Sigmoid colon (tissue), 4 donors: ENCODE measurements at regions not wholly inside any gene's neighbourhood (a gene's known extent, or its start where the extent isn't known, plus 50 kb on each side); places are given as distances from the start of the nearest gene placed in this dataset.
A peak's percentile ranks its signal among the peaks of the same experiment; 100 is the strongest.

Experiments used
- CTCF ChIP-seq, 4 experiments: fragments of 450-650 bp in 3 of 4; fragments of 200-600 bp in 1 of 4; IDR thresholded peaks; one replicate each; pipeline ENCODE4 v1.5.1; 2016 to 2019; ENCODE audit warnings: antibody characterized with exemption in 4 of 4, mild to moderate bottlenecking in 3 of 4, moderate library complexity in 2 of 4
- POLR2AphosphoS5 ChIP-seq, 4 donors: sonication (generic); formaldehyde crosslinking; IDR thresholded peaks; one replicate each; pipeline ENCODE4 v1.6.1; 2017; ENCODE audit warnings: antibody characterized with exemption in 4 of 4

GRCh38 chr18:68509902-68510301 is 205.0 kb downstream of the TMX3 start:
- no peak for TF ChIP-seq CTCF (IDR thresholded peaks at IDR 0.05)
- peak in 3 of 4 donors; percentile 8 to 58 (median 52) for TF ChIP-seq POLR2AphosphoS5 (IDR thresholded peaks at IDR 0.05)
